GM18868 (cell line): ENCODE measurements at regions not wholly inside any gene's neighbourhood (a gene's known extent, or its start where the extent isn't known, plus 50 kb on each side); places are given as distances from the start of the nearest gene placed in this dataset.

Experiments used
- ATAC-seq: cut with Tn5 transposase; IDR thresholded peaks from one replicate; pipeline ENCODE4 v1.9.1; 2021; ENCODE audit warnings: mild to moderate bottlenecking, moderate library complexity; ENCODE audit not compliant: unreplicated experiment

DNA sequence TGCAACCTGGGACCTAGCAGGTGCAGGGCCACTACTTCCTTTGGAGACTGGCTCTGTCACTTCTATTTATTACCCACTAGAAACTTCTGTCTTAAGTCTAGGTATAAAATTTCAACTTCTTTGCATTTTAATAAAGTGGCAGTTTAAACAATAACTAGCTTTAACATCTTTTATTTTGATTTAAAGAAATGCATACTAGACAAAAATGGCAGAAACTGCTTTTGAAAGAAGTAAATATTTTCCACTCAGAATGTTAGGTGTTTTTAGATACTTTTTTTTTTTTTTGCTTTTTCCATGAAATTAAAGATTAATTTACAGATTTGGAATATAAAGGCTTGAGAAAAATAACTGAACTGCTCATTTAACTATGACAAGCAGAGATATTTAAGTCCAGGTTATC lies 1477.6 kb downstream of the KCNT2 start:
- ATAC-seq = no peak

DNA sequence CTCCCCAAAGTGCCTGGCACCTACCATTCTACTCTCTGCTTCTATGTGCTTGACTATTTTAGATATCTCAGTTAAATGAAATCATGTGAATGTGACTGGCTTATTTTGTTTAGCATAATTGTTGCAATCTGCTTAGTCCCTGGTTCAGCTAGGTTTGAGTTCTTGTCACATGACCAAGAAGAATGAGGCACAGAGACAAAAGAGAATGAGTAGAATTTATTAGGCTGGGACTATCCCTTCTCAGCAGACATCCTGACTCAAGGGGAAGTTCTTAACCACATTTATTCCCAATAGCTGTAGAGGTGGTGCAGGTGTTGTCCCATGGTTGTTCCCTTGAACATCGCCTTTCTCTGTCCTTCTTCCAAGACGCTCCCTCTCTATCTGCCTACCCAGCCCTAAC lies 1485.7 kb downstream of the KCNT2 start:
- ATAC-seq = no peak

- no peak for ATAC-seq
These were observed 1494.8 kb downstream of the KCNT2 start for GRCh38 chr1:195113471-195113870.

DNA sequence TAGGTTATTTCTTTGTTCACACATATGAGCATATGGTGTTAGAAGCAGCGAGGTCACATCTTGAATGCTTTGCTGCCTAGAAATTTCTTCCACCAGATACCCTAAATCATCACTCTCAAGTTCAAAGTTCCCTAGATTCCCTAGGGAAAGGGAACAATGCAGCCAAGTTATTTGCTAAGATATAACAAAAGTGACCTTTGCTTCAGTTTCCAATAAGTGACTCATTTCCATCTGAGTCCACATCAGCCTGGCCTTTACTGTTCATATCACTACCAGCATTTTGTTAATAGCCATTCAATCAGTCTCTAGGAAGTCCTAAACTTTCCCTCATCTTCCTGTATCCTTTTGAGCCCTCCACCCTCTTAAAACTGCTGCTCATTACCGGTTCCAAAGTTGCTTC lies 1502.5 kb downstream of the KCNT2 start:
- no peak for ATAC-seq

GRCh38 chr1:195105281-195105680 lies 1503.0 kb downstream of the KCNT2 start:
- no peak for ATAC-seq

DNA sequence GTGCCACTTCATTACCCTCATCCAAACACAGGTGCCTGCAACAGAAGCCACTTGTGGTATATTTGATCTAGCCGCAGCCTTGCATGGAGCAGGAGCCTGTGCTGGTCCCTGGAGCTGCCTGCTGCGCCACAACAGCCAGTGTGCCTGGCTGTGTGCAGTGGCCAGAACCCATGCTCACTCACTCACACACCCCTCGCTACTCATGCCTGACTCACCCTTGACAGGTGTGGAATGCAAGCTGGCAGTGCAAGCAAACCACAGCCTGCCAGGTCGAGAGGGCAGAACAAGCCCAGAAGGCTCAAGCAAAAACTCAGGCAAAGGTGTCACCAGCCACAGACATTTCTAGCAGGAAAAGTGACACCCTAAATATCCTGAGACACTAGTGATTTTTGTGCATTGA lies 1510.9 kb downstream of the KCNT2 start:
- no peak for ATAC-seq

DNA sequence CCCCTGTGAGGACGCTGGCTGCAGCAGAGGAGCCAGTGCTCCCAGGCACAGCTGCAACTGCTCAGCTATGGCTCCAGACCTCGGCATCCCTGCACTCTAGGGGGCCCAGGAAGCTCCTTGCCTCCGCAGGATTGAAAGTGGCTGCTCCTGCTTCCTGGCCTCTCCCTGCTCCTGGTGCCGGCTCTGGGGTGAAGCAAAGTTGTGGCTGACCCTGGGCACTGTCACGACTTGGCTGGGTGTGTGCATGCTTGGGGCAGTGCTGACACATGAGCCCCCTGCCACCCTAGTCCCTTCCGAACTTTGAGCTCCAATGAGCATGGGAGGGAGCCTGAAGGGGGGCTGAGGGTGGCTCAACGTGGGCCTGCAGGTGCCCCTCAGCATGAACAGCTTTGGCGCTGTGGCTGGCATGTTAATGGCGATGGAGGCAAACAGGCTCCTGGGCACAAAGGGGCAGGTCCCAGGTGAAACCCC lies 1512.2 kb downstream of the KCNT2 start:
- no peak for ATAC-seq

GRCh38 chr1:195085196-195085595 lies 1523.0 kb downstream of the KCNT2 start:
- no peak for ATAC-seq

DNA sequence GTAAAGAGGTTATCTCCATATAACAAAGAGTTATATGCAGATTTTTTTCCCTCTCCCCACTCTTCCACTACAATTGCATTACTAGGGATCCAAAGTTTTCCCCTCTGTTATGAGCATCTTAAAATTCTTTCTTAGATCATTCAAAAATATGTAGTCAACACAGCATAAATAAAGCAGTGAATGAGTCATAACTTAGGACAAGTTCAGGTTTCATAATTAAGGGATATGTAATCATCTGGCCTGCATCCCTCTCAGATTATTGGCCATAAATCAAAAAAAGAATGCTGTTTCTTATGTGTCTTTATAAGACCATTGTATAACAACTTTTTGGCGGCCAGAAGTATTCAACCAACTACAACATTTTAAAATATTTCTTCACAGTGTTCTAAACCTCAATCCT lies 1526.1 kb downstream of the KCNT2 start:
- ATAC-seq = no peak

DNA sequence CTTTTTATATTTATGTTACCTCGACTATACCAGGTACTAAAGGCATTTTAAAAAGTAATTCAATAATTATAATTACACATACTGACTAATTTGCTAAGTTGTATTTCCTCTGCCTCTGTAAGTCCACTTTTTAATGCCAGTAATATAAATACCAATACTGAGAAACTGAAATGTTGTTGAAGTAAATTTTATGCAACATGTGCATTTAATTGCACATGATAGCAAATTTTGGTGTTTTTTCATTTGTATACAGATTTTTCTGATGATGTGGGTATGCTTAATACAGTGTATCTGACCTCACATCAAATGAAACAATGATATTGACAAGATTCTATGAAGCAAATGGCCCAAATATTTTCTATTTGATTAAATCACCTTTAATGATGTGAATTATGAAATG lies 1531.6 kb downstream of the KCNT2 start:
- ATAC-seq = no peak

DNA sequence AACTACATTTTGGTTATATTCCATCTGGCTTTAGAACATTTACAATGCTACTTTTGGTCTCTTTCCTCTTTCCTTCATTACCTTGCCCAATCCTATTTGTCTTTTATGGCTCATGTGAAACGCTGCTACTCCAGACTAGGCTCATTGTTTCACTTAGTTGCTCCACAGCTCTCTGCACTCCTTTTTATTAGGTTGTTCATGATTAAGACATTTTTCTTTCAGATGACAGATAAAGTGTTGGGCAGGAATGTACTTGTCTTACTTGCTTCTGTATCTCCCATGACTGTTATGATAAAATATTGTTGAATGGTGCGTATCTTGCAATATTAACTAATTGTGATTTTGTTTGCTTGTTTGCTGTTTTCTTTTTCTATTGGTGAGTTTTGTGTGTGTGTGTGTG lies 1532.3 kb downstream of the KCNT2 start:
- no peak for ATAC-seq

DNA sequence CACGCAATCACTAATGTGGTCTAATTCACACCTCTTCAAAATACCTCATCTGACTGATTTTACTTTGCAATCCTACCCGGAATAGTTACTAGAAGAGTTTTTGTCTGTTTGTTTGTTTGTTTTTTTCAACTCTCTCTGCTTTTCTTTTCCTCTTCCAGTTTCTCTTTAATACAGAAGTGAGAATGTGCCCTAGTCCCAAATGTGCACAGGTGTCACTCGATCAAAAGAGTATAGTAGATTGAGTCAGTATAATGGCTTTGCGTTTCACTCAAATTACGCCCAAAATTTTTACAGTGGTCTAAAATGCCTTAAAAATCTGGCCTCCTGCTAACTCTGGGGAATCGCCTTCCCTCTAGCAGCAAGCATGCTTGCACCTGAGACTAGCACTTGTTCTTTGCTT lies 1536.8 kb downstream of the KCNT2 start:
- no peak for ATAC-seq

- ATAC-seq = no peak
These were observed 1542.8 kb downstream of the KCNT2 start for GRCh38 chr1:195065437-195065836.

- no peak for ATAC-seq
These were observed 1543.9 kb downstream of the KCNT2 start for GRCh38 chr1:195064358-195064757.

- no peak for ATAC-seq
These were observed 1554.0 kb downstream of the KCNT2 start for GRCh38 chr1:195054217-195054687.

- ATAC-seq = no peak
These were observed 1554.8 kb downstream of the KCNT2 start for GRCh38 chr1:195053478-195053877.

DNA sequence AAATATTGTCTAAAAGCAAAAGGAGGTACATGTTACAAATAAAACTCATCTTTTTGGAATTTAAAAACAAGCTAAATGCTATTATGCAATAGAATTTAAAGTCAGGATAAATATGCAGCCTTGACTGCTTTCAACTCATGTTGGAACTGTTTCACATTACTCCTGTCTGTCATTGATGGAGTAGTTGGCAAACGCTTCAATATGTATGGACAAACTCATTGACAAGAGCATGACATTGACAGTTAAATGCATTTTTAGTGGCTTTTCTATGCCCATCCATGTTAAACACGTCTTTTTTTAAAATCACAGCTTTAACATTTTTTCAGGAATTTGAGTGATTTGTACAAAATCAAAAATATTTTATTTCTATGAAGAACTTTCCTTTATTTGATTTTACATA lies 1560.5 kb downstream of the KCNT2 start:
- no peak for ATAC-seq

DNA sequence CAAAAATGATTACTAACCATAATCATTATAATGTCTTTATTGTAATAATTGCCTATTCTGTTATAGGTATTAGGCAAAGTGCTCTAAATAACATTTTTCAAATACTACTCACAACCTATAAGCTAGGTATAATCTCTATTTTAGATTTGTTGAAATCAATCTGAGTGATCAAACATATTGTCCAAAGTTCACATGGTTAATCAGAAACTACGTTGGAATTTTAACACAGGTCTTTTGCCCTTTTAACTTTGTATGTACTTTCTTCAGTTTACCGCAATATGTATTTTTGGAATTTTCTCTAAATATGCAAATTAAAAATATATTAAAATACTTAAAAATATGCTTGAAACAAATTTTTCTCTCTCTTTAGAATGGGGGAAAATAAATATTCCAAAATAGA lies 1563.2 kb downstream of the KCNT2 start:
- no peak for ATAC-seq

DNA sequence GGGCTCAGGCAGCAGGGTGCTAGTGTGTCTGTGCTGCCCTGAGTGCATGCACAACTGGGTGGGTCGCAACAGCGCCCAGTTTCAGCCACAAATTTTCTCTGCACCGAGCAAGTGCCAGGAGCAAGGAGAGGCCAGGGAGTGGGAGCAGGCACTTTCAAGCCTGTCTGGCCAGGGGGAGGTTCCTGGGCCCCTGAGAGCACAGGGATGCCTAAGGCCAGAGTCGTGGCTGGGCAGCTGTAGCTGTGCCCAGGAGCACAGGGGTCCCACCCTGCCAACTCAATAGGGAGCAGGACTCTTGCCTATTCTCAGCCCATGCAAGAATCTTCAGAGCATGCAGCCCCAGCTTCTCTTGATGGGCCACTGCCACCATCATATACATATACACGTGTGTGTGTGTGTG lies 1577.4 kb downstream of the KCNT2 start:
- no peak for ATAC-seq

DNA sequence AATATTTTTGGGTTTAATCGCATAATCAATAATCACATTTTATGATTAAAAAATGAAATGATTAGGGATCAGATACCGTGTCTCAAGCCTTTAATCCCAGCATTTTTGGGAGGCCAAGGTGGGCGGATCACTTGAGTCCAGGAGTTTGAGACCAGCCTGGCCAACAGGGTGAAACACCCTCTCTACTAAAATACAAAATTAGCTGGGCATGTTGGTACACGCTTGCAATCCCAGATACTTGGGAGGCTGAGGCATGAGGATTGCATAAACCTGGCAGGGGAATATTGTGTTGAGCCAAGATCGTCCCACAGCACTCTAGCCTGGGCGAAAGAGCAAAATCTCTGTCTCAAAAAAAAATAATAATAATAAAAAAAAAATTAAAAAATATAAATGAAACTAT lies 1581.4 kb downstream of the KCNT2 start:
- no peak for ATAC-seq

- ATAC-seq = no peak
These were observed 1588.9 kb downstream of the KCNT2 start for GRCh38 chr1:195019385-195019784.

DNA sequence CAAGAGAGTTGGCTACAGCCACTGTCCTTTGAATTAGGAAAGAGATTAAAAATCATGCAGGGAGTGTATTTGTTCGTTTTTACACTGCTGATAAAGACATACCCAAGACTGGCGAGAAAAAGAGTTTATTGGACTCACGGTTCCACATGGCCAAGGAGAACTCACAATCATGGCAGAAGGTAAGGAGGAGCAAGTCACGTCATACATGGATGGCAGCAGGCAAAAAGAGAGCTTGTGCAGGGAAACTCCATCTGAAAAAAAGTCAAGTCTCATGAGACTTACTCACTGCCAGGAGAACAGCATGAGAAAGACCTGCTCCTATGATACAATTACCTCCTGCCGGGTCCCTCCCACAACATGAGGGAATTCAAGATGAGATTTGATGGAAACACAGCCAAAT lies 1595.2 kb downstream of the KCNT2 start:
- ATAC-seq = no peak

DNA sequence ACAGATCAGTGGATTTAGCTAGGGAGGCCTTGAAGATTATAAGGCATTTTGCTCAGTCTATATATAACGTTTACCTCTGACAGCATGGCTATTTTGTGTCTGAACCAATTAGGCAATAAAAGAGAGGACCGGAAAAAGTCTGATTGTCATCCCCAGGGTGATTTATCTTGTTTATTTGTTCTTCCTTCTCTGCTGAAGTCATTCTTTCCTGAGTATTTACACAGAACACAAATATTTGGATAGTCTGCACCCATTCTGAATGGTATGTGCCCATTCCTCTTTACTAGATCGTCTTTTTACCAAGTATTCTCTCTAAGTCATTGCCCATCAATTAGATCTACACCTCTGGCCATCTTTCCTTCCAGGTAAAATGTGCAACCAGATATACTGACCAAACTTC lies 1602.9 kb downstream of the KCNT2 start:
- no peak for ATAC-seq

DNA sequence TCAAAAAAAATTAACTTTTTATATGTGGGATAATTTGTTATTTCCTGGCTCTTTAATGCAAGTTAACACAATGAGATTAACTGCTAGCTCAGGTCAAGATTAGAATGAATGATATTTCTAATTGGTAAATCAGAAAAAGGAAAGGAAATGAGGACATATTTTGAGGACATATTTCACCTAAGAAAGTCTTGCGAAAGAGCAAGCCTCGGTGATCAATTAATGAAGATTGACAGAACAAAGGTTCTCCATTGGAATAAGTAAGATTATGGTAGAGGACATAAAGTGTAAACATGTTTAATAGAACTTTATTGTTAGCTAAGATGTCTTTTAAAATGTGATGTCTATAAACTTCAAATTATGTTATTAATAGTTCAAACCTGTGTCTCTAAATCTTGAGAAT lies 1617.8 kb downstream of the KCNT2 start:
- no peak for ATAC-seq
